WTC11 (cell line): ENCODE measurements at regions not wholly inside any gene's neighbourhood (a gene's known extent, or its start where the extent isn't known, plus 50 kb on each side); places are given as distances from the start of the nearest gene placed in this dataset.

Source experiments
- ATAC-seq: fragments of 200-7000 bp; cut with Tn5 transposase; 2 replicates; pipeline ENCODE4 v1.10.0; 2021; ENCODE audit warnings: mild to moderate bottlenecking, moderate library complexity
- CTCF ChIA-PET: fragments of 300-600 bp; sonication (Branson Sonifier 250); formaldehyde crosslinking; loops from one replicate; lab custom pipeline; 2021; ENCODE audit warnings: antibody characterized with exemption; lab: Charles Lee
- POLR2A ChIA-PET: fragments of 350-600 bp; sonication (Branson Sonifier 250); formaldehyde crosslinking; loops from one replicate; lab custom pipeline; 2021; ENCODE audit warnings: antibody characterized with exemption; lab: Charles Lee
- DNase-seq: peaks from one replicate; pipeline ENCODE4 v3.0.0; 2021; ENCODE audit warnings: low spot score
- H3K27ac Mint-ChIP-seq: 2 replicates; pipeline ENCODE4 v1.8.0; 2021; ENCODE audit warnings: mixed read lengths
- H3K27me3 Mint-ChIP-seq: 2 replicates; pipeline ENCODE4 v1.8.0; 2021; ENCODE audit warnings: low read depth, mild to moderate bottlenecking, moderate library complexity, mixed read lengths
- H3K36me3 Mint-ChIP-seq: 2 replicates; pipeline ENCODE4 v1.8.0; 2021; ENCODE audit warnings: mixed read lengths
- H3K4me1 Mint-ChIP-seq: 2 replicates; pipeline ENCODE4 v1.8.0; 2022; ENCODE audit warnings: mixed read lengths
- H3K4me3 Mint-ChIP-seq: 2 replicates; pipeline ENCODE4 v1.8.0; 2021; ENCODE audit warnings: mild to moderate bottlenecking, moderate library complexity, mixed read lengths
- H3K9me3 Mint-ChIP-seq: 2 replicates; pipeline ENCODE4 v1.8.0; 2021; ENCODE audit warnings: mixed read lengths
- AFF4 ChIP-seq: sonication (generic); formaldehyde crosslinking; IDR thresholded peaks from 2 replicates; pipeline ENCODE4 v1.8.1; 2023; ENCODE audit warnings: mild to moderate bottlenecking, missing genetic modification reagents, borderline replicate concordance
- CTCF ChIP-seq: fragments of 200-600 bp; IDR thresholded peaks from 2 replicates; pipeline ENCODE4 v1.8.0; 2022; ENCODE audit warnings: antibody characterized with exemption
- IRF1 ChIP-seq: sonication (generic); formaldehyde crosslinking; IDR thresholded peaks from 2 replicates; pipeline ENCODE4 v1.8.0; 2023; ENCODE audit warnings: missing genetic modification reagents
- MLX ChIP-seq: sonication (generic); formaldehyde crosslinking; IDR thresholded peaks from 2 replicates; pipeline ENCODE4 v1.8.1; 2023; ENCODE audit warnings: mild to moderate bottlenecking, missing genetic modification reagents, moderate library complexity
- MYBL2 ChIP-seq: sonication (generic); formaldehyde crosslinking; IDR thresholded peaks from 2 replicates; pipeline ENCODE4 v1.8.1; 2023; ENCODE audit warnings: mild to moderate bottlenecking, moderate library complexity, missing genetic modification reagents
- NFE2L1 ChIP-seq: sonication (generic); formaldehyde crosslinking; IDR thresholded peaks from 2 replicates; pipeline ENCODE4 v1.8.1; 2023; ENCODE audit warnings: missing genetic modification reagents
- NR2C2 ChIP-seq: sonication (generic); formaldehyde crosslinking; IDR thresholded peaks from 2 replicates; pipeline ENCODE4 v1.8.0; 2022; ENCODE audit warnings: mild to moderate bottlenecking, missing genetic modification reagents
- NR3C1 ChIP-seq: sonication (generic); formaldehyde crosslinking; conservative IDR thresholded peaks from 2 replicates; pipeline ENCODE4 v1.8.1; 2023; ENCODE audit warnings: low read depth, mild to moderate bottlenecking, missing genetic modification reagents
- OVOL2 ChIP-seq: fragments of 250-450 bp; sonication (Bioruptor Pico); IDR thresholded peaks from 2 replicates; pipeline ENCODE4 v1.9.0; 2021; ENCODE audit warnings: mild to moderate bottlenecking, borderline replicate concordance
- PREB ChIP-seq: sonication (generic); formaldehyde crosslinking; IDR thresholded peaks from 2 replicates; pipeline ENCODE4 v1.8.1; 2022; ENCODE audit warnings: mild to moderate bottlenecking, missing genetic modification reagents, moderate library complexity, borderline replicate concordance
- SP1 ChIP-seq: sonication (generic); formaldehyde crosslinking; conservative IDR thresholded peaks from 2 replicates; pipeline ENCODE4 v1.8.1; 2022; ENCODE audit warnings: missing genetic modification reagents
- TEAD1 ChIP-seq: sonication (generic); formaldehyde crosslinking; IDR thresholded peaks from 2 replicates; pipeline ENCODE4 v1.8.0; 2022; ENCODE audit warnings: mild to moderate bottlenecking, missing genetic modification reagents
- USF1 ChIP-seq: sonication (generic); formaldehyde crosslinking; IDR thresholded peaks from 2 replicates; pipeline ENCODE4 v1.8.0; 2022; ENCODE audit warnings: mild to moderate bottlenecking, missing genetic modification reagents
- ZBTB43 ChIP-seq: sonication (generic); formaldehyde crosslinking; IDR thresholded peaks from 2 replicates; pipeline ENCODE4 v1.8.1; 2023; ENCODE audit warnings: mild to moderate bottlenecking, missing genetic modification reagents
- ZMAT4 ChIP-seq: fragments of 250-450 bp; sonication (Bioruptor Pico); IDR thresholded peaks from 2 replicates; pipeline ENCODE4 v1.9.0; 2021; ENCODE audit warnings: mild to moderate bottlenecking
- ZNF138 ChIP-seq: sonication (generic); formaldehyde crosslinking; conservative IDR thresholded peaks from 2 replicates; pipeline ENCODE4 v1.8.1; 2022; ENCODE audit warnings: mild to moderate bottlenecking, moderate library complexity, missing genetic modification reagents
- ZNF263 ChIP-seq: sonication (generic); formaldehyde crosslinking; IDR thresholded peaks from 2 replicates; pipeline ENCODE4 v1.8.1; 2022; ENCODE audit warnings: low read depth, mild to moderate bottlenecking, moderate library complexity, missing genetic modification reagents
- ZNF317 ChIP-seq: sonication (generic); formaldehyde crosslinking; IDR thresholded peaks from 2 replicates; pipeline ENCODE4 v1.8.1; 2023; ENCODE audit warnings: low read depth, mild to moderate bottlenecking, moderate library complexity, missing genetic modification reagents, borderline replicate concordance

- Mint-ChIP-seq H3K27me3 (no peaks in the 10 kb centered on the region), H3K27ac (no peak overlapping the region), H3K36me3 (peaks cover 6% of the 10 kb centered on the region), H3K4me3 (no peak overlapping the region), H3K4me1 (peaks cover 5% of the 10 kb centered on the region), H3K9me3 (peaks cover 36% of the 10 kb centered on the region)
- no peak for ATAC-seq
- DNase-seq, result no peak
- POLR2A ChIA-PET, result no interaction called here
- TF ChIP-seq OVOL2 (CRISPR knock-in tag) (no peak), IRF1 (CRISPR knock-in tag) (no peak), NFE2L1 (CRISPR knock-in tag) (no peak), MYBL2 (no peak), ZBTB43 (CRISPR knock-in tag) (no peak), NR3C1 (CRISPR knock-in tag) (no peak), PREB (CRISPR knock-in tag) (no peak), NR2C2 (no peak), MLX (no peak), TEAD1 (no peak), AFF4 (CRISPR knock-in tag) (no peak), ZMAT4 (CRISPR knock-in tag) (no peak), ZNF263 (CRISPR knock-in tag) (no peak), ZNF138 (CRISPR knock-in tag) (no peak)
- TF ChIP-seq, all 79 proteins: peak for 0
- CTCF ChIA-PET, result no interaction called here
Measured at GRCh38 chr3:135844386-135844785, 121.1 kb upstream of the PPP2R3A start.

GRCh38 chr3:135848051-135848450 lies 117.5 kb upstream of the PPP2R3A start:
- DNase-seq (no peak), ATAC-seq (no peak)
- ChIA-PET POLR2A (no interaction called here), CTCF (no interaction called here)
- no peaks in the 10 kb centered on the region for H3K27me3 Mint-ChIP-seq
- TF ChIP-seq SP1 (CRISPR knock-in tag) (no peak), ZNF317 (CRISPR knock-in tag) (peak; percentile 82; the same call in 1 of the 2 replicates), CTCF (no peak), USF1 (CRISPR knock-in tag) (no peak)
- H3K27ac Mint-ChIP-seq, result no peak overlapping the region
- peaks cover 10% of the 10 kb centered on the region for H3K4me1 Mint-ChIP-seq
- H3K4me3 Mint-ChIP-seq, result no peak overlapping the region
- H3K9me3 Mint-ChIP-seq, result peaks cover 36% of the 10 kb centered on the region
- peaks cover 6% of the 10 kb centered on the region for H3K36me3 Mint-ChIP-seq
